AG04450 (cell line): ENCODE measurements at regions not wholly inside any gene's neighbourhood (a gene's known extent, or its start where the extent isn't known, plus 50 kb on each side); places are given as distances from the start of the nearest gene placed in this dataset.

ENCODE experiments used
- CTCF ChIA-PET: fragments of 300-600, 350-600 bp; formaldehyde crosslinking; extraction: SDS; loops from one replicate; lab custom pipeline; 2022; ENCODE audit warnings: antibody characterized with exemption, inconsistent platforms; lab: Charles Lee
- POLR2A ChIA-PET: fragments of 350-600 bp; formaldehyde crosslinking; extraction: SDS; loops from one replicate; lab custom pipeline; 2021; ENCODE audit warnings: antibody characterized with exemption, inconsistent platforms; lab: Yijun Ruan, JAX
- DNase-seq: peaks from one replicate; pipeline ENCODE4 v3.0.0-alpha.2; 2011; ENCODE audit warnings: low read depth, low spot score
- H3K27ac ChIP-seq: one replicate; pipeline ENCODE4 v1.5.1; 2012; ENCODE audit warnings: low read depth, low read length, control low read depth
- H3K27me3 ChIP-seq: one replicate; pipeline ENCODE4 v1.6.0; 2012; ENCODE audit warnings: low read length; ENCODE audit not compliant: control insufficient read depth, insufficient read depth
- H3K4me3 ChIP-seq: 2 replicates; pipeline ENCODE4 v1.5.1; 2011; ENCODE audit warnings: mild to moderate bottlenecking, low read depth, low read length, control low read depth
- H3K9me3 ChIP-seq: 2 replicates; pipeline ENCODE4 v1.5.1; 2012; ENCODE audit warnings: low read length; ENCODE audit not compliant: control insufficient read depth, insufficient read depth
- CTCF ChIP-seq: IDR thresholded peaks from 2 replicates; pipeline ENCODE4 v1.5.1; 2011; ENCODE audit warnings: low read depth, low read length, control low read depth, inconsistent platforms

- Histone ChIP-seq H3K9me3 (no peaks in the 10 kb centered on the region), H3K4me3 (no peak overlapping the region), H3K27ac (no peak overlapping the region), H3K27me3 (peaks cover 9% of the 10 kb centered on the region)
- ChIA-PET POLR2A (no interaction called here), CTCF (interaction anchor here (1.0 to 4.3 kb wide), 9 partner anchors 9 to 180 kb away, joined by 3 to 32 read pairs (median 7); no protein-coding TSS in a partner anchor)
- DNase-seq, result peak; percentile 24
- peak; percentile 89 for TF ChIP-seq CTCF
Observed at GRCh38 chr6:30396833-30397479, 52.0 kb downstream of the RPP21 start.

GRCh38 chr6:30397697-30398096 is 52.7 kb downstream of the RPP21 start:
- TF ChIP-seq CTCF, result no peak
- H3K4me3 ChIP-seq, result no peak overlapping the region
- no peaks in the 10 kb centered on the region for H3K9me3 ChIP-seq
- DNase-seq, result no peak
- H3K27me3 ChIP-seq, result peaks cover 11% of the 10 kb centered on the region
- CTCF ChIA-PET, result interaction anchor here (0.9 to 4.3 kb wide), 10 partner anchors 9 to 181 kb away, joined by 3 to 32 read pairs (median 6); no protein-coding TSS in a partner anchor
- no peak overlapping the region for H3K27ac ChIP-seq
- POLR2A ChIA-PET, result no interaction called here

- H3K4me3 ChIP-seq, result no peak overlapping the region
- H3K27ac ChIP-seq, result no peak overlapping the region
- DNase-seq, result no peak
- H3K27me3 ChIP-seq, result peaks cover 22% of the 10 kb centered on the region
- no peaks in the 10 kb centered on the region for H3K9me3 ChIP-seq
- CTCF ChIA-PET, result interaction anchor here (0.9 to 4.3 kb wide), 8 partner anchors 11 to 268 kb away, joined by 3 to 28 read pairs (median 6); no protein-coding TSS in a partner anchor
- POLR2A ChIA-PET, result no interaction called here
- TF ChIP-seq CTCF, result no peak
Observed at GRCh38 chr6:30399390-30400058, 54.6 kb downstream of the RPP21 start.

DNA sequence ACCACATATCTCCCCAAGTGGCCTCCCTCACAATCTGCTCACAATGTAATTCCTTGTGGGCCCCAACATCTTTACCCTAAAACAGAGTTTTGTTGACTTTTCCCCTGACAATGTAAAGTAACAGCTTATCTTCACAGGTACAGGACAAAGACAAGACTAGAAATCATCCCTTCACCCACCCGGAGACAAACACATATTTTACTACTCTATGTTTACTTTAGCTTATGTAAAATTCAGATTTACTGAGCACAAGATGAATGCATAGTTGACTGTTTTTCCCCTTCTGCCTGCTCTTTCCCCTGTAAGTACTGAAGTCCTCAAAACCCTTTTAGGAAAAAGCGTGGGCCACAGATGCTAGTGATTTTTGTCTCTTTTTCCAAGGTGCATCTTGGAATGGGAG is 61.0 kb downstream of the RPP21 start:
- Histone ChIP-seq H3K27me3 (peaks cover 30% of the 10 kb centered on the region), H3K9me3 (peaks cover 4% of the 10 kb centered on the region; the same call in 1 of the 2 replicates), H3K4me3 (no peak overlapping the region), H3K27ac (no peak overlapping the region)
- TF ChIP-seq CTCF, result no peak
- POLR2A ChIA-PET, result no interaction called here
- CTCF ChIA-PET, result interaction anchor here (1.0 kb wide), 1 partner anchor 48 kb away, joined by 4 read pairs; no protein-coding TSS in a partner anchor
- DNase-seq, result no peak

DNA sequence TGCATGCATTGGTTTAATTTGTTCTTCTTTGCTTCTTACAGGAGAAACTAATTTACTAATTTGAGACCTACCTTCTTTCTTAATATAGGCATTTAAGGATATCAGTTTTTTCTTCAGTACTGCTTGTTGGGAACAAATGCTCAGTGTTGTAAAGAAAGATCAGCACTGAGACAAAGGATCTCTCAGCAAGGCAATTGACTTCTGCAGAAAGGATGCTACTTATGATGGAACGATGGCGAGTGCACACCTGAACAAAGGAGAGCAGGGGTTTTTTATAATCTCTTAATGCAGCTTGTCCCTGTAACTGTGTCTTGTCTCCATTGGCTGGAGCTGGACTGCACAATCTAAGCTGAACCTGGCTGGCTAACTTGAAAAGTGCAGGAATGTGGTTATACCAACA is 64.2 kb downstream of the RPP21 start:
- Histone ChIP-seq H3K9me3 (peaks cover 4% of the 10 kb centered on the region; the same call in 1 of the 2 replicates), H3K27me3 (peaks cover 23% of the 10 kb centered on the region), H3K4me3 (no peak overlapping the region), H3K27ac (no peak overlapping the region)
- no peak for DNase-seq
- ChIA-PET POLR2A (no interaction called here), CTCF (interaction anchor here (2.3 kb wide), 1 partner anchor 12 kb away, joined by 7 read pairs; no protein-coding TSS in a partner anchor)
- TF ChIP-seq CTCF, result no peak
